NOMO-1 treated with dmso at 0.1 percent for 144 hours (cell line): ENCODE measurements at regions not wholly inside any gene's neighbourhood (a gene's known extent, or its start where the extent isn't known, plus 50 kb on each side); places are given as distances from the start of the nearest gene placed in this dataset.
"Not testable (repeated sequence)": the region's sequence is repeated elsewhere in the genome, so short reads cannot be mapped to it uniquely, and the experiment has no call there.

Experiments
- DNase-seq: peaks from one replicate; lab custom pipeline; 2025; ENCODE audit not compliant: unreplicated experiment; lab: John Stamatoyannopoulos, UW

GRCh38 chr2:4803396-4803795 lies 888.8 kb upstream of the SOX11 start:
- no peak for DNase-seq

DNA sequence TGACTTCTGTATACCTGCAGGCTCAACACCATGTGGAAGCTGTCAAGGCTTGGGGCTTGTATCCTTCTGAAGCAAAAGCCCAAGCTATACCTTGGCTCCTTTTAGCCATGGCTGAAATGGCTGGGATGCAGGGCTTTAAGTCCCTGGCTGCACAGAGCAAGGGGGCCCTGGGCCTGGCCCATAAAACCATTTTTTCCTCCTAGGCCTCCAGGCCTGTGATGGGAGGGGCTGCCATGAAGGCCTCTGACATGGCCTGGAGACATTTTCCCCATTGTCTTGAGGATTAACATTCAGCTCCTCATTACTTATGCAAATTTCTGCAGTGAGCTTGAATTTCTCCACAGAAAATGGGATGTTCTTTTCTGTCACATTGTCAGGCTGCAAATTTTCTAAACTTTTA lies 878.0 kb upstream of the SOX11 start:
- not testable (repeated sequence) for DNase-seq

DNA sequence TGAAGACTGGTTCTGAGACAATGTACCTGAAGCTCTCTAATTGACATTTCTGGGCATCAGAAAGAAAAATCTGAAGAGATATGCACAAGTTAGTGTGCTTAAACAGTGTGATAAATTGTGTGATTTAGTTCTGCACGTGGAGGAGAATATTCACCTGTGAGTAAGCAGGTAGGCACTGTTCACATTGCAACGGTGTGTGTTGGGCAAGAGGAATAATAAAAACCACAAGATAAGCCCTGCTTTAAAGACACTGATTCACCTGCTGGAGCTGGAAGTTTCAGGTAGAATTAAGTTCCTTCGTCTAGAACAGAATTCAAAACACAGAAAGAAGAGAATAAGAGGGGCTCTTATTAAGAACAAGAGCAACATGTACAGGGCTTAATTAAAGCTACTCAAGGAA lies 864.3 kb upstream of the SOX11 start:
- no peak for DNase-seq

DNA sequence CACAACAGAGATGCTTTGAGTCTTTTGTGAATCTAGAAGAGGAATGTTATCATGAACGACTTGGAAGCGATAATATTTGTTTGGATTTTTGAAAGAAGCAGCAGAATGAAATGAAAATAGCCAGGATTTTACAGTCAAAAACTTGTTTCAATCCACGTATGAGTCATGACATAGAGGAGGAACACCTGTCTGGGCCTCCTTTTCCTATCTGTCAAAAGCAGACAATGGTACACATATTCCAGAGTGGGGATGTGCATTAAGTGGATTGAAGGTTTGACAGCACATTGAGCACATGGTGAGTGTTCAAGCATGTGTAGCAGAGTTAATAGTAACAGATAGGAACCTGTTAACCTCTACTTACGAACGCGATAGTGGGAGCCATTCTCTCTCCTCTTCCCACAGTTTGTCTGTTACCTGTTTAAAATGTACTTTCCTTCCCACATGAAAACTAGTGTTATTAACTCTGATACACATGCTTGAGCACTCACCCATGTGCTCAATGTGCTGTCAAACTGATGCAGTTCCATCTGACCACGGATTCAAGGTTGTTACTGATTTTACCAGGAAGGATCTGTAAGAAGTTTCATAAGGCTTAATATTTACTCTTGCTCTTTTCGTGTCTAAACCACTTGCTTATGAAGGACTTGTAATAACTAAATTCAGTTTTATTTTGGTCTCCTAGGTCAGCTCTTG lies 863.4 kb upstream of the SOX11 start:
- no peak for DNase-seq

DNA sequence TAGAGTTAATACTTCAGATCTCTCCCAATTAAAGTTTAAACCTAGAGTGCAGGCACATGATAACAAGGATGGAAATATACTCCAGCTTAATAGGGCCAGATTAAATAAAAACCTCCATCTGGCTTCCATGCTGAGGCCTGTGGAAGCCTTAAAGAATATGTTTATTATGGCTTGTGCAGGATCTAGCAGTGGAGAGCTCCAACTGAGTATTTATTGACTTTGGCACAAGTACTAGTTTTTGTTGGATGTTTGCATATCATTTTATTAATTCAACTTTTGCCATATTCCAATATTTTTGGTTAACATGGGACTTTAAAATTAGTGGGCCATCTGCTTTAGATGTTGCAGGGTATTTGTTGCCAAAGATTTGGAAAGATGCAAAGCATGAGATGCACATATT lies 860.4 kb upstream of the SOX11 start:
- no peak for DNase-seq

DNA sequence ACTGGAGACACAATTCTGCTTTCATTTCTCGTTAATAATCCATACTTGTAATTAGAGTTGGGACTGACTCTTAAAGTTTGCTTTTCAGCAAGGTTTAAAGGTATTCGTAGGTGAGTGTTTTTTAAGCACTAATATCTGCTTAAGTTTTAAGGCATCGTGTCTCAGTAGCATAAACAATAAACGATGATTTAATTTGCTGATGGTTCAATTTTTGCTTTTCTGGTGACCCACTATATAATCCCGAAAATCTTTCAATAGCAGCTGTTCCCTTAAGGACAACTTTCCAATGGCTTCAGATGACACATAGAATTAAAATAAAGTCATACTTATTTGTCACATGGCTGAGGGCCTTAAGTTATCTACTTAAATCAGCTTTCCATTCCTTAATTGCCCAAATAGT lies 859.5 kb upstream of the SOX11 start:
- DNase-seq, result no peak

GRCh38 chr2:4838626-4839025 lies 853.6 kb upstream of the SOX11 start:
- DNase-seq, result no peak

GRCh38 chr2:4840791-4841190 lies 851.4 kb upstream of the SOX11 start:
- no peak for DNase-seq

GRCh38 chr2:4844881-4845280 lies 847.3 kb upstream of the SOX11 start:
- no peak for DNase-seq

GRCh38 chr2:4862031-4862430 lies 830.2 kb upstream of the SOX11 start:
- DNase-seq, result no peak

DNA sequence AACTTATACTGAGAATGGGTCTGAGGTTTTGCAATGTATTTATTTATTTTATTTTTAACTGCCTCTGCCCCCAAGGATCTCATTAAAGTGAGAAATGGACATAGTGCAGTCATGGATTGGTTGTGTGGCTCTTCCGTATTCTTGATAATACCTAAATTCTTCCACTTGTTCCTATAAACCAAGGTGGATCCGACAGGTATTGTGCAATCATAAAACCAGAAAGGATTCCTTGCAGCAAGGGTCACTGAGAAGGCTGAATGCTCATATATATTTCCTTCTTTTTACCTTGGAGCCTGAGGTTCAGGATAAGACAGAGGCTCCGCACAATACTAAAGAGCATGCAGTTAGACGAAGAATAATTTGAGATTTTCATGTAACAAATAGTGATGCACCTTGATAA lies 826.0 kb upstream of the SOX11 start:
- no peak for DNase-seq

DNA sequence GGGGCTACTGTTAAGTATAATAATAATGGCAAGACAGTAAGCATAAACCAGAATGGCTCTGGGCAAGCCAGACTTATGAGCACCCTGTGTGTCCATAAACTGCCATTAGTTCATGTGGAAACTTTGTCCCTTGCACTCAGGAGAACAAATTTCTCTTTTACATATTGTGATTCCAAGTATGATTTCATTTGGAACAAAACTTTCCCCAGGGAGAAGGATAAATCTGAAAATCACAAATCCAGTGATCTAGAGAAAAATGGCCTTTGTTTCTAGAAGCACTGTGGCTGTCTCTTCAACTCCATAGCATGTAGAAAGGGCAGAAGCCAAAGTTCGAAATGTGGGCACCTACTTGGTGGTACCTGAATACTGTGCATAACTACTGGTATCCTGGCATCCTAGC lies 823.7 kb upstream of the SOX11 start:
- DNase-seq, result no peak

DNA sequence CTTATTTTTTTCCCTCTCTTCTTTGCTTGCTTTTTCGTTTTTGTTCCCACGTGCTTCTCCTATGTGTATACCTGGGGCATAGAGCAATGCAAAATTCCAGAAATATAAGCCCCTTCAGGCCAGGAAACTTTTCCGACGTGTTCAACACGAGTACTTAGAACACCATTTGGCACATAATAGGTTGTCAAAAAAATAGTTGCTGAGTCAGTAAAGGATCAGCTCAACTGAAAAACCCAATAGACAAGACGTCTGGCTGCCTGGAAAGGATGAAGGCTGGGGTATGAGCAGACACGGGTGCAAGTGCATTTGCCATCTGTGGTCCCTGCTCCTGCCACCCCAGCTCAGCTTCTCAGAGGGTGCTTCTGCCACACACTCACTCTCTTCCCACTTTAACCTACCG lies 823.0 kb upstream of the SOX11 start:
- no peak for DNase-seq

DNA sequence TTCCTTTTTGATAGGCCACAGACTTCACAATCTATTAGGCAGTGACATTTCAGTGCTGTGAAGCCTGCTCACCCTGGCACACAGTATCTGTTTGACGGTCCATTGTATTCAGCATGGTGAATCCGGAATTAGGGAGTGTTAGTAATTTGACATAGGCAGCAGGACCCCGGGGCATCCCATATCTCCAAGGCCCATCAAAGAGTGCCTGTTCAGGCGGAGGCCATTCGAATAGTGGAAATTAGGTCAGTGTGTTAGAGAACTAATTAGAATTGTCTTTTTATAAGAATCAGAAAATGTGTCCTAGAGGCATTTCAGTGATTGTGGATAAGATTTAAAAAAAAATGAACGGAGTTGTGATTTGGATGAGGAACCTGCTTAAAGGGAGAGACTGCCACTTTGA lies 818.8 kb upstream of the SOX11 start:
- no peak for DNase-seq

DNA sequence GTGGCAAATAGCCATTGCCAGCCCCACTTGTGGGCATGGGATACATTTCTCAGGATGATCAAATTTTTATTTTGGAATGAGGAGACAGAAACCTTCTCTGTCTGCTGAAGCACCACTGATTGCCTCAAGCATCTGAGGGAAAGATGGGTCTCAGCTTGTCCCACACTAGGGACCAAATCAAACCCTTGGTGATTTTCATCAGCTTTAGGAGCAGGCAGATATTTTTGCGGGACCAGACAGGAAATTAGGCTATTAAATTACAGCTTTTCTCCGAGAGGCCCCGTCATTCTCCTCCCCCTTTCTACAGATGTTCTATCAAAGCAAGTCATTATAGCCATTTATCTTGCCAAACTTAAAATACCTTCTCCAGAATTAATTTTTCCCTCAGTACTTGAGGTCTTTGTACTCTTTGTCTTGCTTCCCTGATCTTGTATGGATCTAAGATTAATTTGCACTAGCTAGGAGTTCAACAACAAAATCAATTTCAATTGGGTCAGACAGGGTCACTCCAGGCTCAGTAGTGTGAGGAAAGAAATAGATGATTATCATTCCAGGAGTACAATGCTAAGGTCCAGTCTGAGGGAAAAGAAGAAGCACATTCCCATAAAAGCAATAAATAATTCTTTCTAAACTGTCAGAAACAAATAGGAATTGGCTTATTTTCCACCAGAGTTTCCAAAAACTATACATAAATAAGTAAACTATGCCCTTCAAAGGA lies 818.1 kb upstream of the SOX11 start:
- DNase-seq, result no peak

DNA sequence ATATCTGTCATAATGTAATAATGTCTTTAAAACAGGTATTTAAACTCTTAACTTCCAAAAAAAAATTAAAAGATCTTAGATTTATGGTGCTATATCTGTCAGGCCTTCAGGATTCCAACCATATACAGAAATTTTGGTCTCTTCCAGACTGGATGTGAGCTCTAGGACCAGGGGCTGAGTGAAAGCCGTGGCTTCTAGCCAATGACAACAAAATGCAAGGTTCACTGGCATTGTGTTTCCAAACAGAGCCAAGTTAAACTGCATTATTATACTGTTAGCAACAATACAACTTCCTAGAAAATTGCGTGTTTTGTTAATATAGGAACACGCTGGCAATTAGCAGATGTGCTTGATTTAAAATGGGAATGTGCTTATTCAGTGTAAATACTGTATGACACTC lies 809.8 kb upstream of the SOX11 start:
- DNase-seq, result no peak

DNA sequence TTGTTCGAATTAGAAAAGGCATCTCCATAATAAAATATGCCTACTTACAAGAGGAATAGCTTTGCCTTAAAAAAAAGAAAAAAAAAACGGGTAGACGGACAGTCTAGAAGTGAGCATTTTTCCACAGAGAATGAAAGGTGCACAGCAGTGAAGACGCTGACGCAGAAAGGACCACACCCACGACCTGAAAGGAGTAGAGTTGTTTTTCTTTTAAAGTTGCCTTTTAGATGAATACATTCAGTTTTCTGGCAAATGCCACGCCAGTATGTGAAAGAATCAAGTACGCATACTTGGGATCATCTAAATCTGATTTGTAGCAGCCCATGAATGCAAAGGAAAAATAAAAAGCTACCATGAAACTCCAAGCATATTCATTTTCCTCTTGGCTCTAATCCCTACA lies 809.2 kb upstream of the SOX11 start:
- DNase-seq, result no peak

GRCh38 chr2:4883375-4883774 lies 808.8 kb upstream of the SOX11 start:
- no peak for DNase-seq

GRCh38 chr2:4884117-4884571 lies 808.0 kb upstream of the SOX11 start:
- no peak for DNase-seq

GRCh38 chr2:4891394-4891793 lies 800.8 kb upstream of the SOX11 start:
- DNase-seq, result no peak

- no peak for DNase-seq
These were observed 796.8 kb upstream of the SOX11 start for GRCh38 chr2:4895371-4895770.

DNA sequence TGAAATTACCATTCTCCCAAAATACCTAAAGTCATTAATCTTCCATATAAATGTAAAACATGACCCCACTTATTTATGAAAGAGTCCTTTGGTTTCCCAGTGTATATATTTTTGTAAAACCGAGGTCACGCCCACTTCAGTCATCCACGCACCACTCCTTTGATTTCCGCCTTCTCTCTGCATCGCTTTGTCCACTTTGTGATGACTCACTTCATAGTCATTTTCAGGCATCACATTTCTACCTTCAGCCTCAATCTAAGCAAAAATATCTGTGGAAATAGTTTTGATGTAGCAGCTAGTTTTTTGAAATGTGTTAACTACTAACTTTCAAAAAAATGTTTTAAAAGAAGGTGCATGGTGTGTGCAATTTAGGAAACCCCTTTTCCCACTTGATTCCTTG lies 793.5 kb upstream of the SOX11 start:
- no peak for DNase-seq

GRCh38 chr2:4900242-4900641 lies 791.9 kb upstream of the SOX11 start:
- no peak for DNase-seq
